ENCODE measurements at regions not wholly inside any gene's neighbourhood (a gene's known extent, or its start where the extent isn't known, plus 50 kb on each side); places are given as distances from the start of the nearest gene placed in this dataset.

- H3K4me2 ChIP-seq (ENCODE audit: low read length) = no peak overlapping the region
- no peaks in the 10 kb centered on the region for H3K36me3 ChIP-seq (replicated peaks; ENCODE audit: low read depth, low read length)
- H2AFZ ChIP-seq (ENCODE audit: low read depth, low read length) = no peak overlapping the region
- no peak overlapping the region for H3K9ac ChIP-seq (ENCODE audit: low read length)
- no peaks in the 10 kb centered on the region for H3K9me3 ChIP-seq (ENCODE audit: insufficient read depth, low read length)
- no peaks in the 10 kb centered on the region for H4K20me1 ChIP-seq (ENCODE audit: insufficient read depth, low read length)
- TF ChIP-seq CTCF (IDR thresholded peaks at IDR 0.05; ENCODE audit: low read depth, low read length) = no peak
- TF ChIP-seq EZH2phosphoT487 (IDR thresholded peaks at IDR 0.05; ENCODE audit: low read depth) = no peak
- H3K27me3 ChIP-seq (ENCODE audit: low read depth, low read length) = no peaks in the 10 kb centered on the region
- no peaks in the 10 kb centered on the region for H3K4me1 ChIP-seq (ENCODE audit: low read length)
- H3K79me2 ChIP-seq (ENCODE audit: low read length) = no peaks in the 10 kb centered on the region
- no peak overlapping the region for H3K27ac ChIP-seq (ENCODE audit: low read length)
- H3K4me3 ChIP-seq (ENCODE audit: low read length) = no peak overlapping the region
These were observed 191.5 kb upstream of the PRKD1 start for GRCh38 chr14:30118992-30119640.

- Histone ChIP-seq H2AFZ (ENCODE audit: low read depth, low read length) (no peak overlapping the region), H3K4me3 (ENCODE audit: low read length) (no peak overlapping the region), H3K9ac (ENCODE audit: low read length) (no peak overlapping the region), H3K4me2 (ENCODE audit: low read length) (no peak overlapping the region), H3K9me3 (ENCODE audit: insufficient read depth, low read length) (no peaks in the 10 kb centered on the region), H3K27ac (ENCODE audit: low read length) (no peak overlapping the region), H3K36me3 (replicated peaks; ENCODE audit: low read depth, low read length) (no peaks in the 10 kb centered on the region), H4K20me1 (ENCODE audit: insufficient read depth, low read length) (no peaks in the 10 kb centered on the region), H3K4me1 (ENCODE audit: low read length) (no peaks in the 10 kb centered on the region), H3K27me3 (ENCODE audit: low read depth, low read length) (no peaks in the 10 kb centered on the region), H3K79me2 (ENCODE audit: low read length) (no peaks in the 10 kb centered on the region)
- TF ChIP-seq CTCF (IDR thresholded peaks at IDR 0.05; ENCODE audit: low read depth, low read length) (no peak), EZH2phosphoT487 (IDR thresholded peaks at IDR 0.05; ENCODE audit: low read depth) (no peak)
These were observed 197.8 kb upstream of the PRKD1 start for GRCh38 chr14:30125322-30125979.

- Histone ChIP-seq H3K36me3 (replicated peaks; ENCODE audit: low read depth, low read length) (no peaks in the 10 kb centered on the region), H3K4me1 (ENCODE audit: low read length) (no peaks in the 10 kb centered on the region), H4K20me1 (ENCODE audit: insufficient read depth, low read length) (no peaks in the 10 kb centered on the region), H3K27ac (ENCODE audit: low read length) (no peak overlapping the region), H3K79me2 (ENCODE audit: low read length) (no peaks in the 10 kb centered on the region), H3K4me2 (ENCODE audit: low read length) (no peak overlapping the region), H3K27me3 (ENCODE audit: low read depth, low read length) (no peaks in the 10 kb centered on the region), H3K9ac (ENCODE audit: low read length) (no peak overlapping the region), H3K4me3 (ENCODE audit: low read length) (no peak overlapping the region), H3K9me3 (ENCODE audit: insufficient read depth, low read length) (no peaks in the 10 kb centered on the region), H2AFZ (ENCODE audit: low read depth, low read length) (no peak overlapping the region)
- TF ChIP-seq CTCF (IDR thresholded peaks at IDR 0.05; ENCODE audit: low read depth, low read length) (no peak), EZH2phosphoT487 (IDR thresholded peaks at IDR 0.05; ENCODE audit: low read depth) (no peak)
These were observed 202.2 kb upstream of the PRKD1 start for GRCh38 chr14:30129807-30130206.

GRCh38 chr14:30131581-30132097, 204.0 kb upstream of the PRKD1 start:
- Histone ChIP-seq H3K9ac (ENCODE audit: low read length) (no peak overlapping the region), H3K36me3 (replicated peaks; ENCODE audit: low read depth, low read length) (no peaks in the 10 kb centered on the region), H3K4me3 (ENCODE audit: low read length) (no peak overlapping the region), H3K27ac (ENCODE audit: low read length) (no peak overlapping the region), H2AFZ (ENCODE audit: low read depth, low read length) (no peak overlapping the region), H3K4me1 (ENCODE audit: low read length) (no peaks in the 10 kb centered on the region), H3K27me3 (ENCODE audit: low read depth, low read length) (no peaks in the 10 kb centered on the region), H3K4me2 (ENCODE audit: low read length) (no peak overlapping the region), H3K79me2 (ENCODE audit: low read length) (no peaks in the 10 kb centered on the region), H4K20me1 (ENCODE audit: insufficient read depth, low read length) (no peaks in the 10 kb centered on the region), H3K9me3 (ENCODE audit: insufficient read depth, low read length) (no peaks in the 10 kb centered on the region)
- no peak for TF ChIP-seq EZH2phosphoT487 (IDR thresholded peaks at IDR 0.05; ENCODE audit: low read depth)
- no peak for TF ChIP-seq CTCF (IDR thresholded peaks at IDR 0.05; ENCODE audit: low read depth, low read length)

Measured in OCI-LY3 (cell line).